ENCODE measurements at regions not wholly inside any gene's neighbourhood (a gene's known extent, or its start where the extent isn't known, plus 50 kb on each side); places are given as distances from the start of the nearest gene placed in this dataset.

DNA sequence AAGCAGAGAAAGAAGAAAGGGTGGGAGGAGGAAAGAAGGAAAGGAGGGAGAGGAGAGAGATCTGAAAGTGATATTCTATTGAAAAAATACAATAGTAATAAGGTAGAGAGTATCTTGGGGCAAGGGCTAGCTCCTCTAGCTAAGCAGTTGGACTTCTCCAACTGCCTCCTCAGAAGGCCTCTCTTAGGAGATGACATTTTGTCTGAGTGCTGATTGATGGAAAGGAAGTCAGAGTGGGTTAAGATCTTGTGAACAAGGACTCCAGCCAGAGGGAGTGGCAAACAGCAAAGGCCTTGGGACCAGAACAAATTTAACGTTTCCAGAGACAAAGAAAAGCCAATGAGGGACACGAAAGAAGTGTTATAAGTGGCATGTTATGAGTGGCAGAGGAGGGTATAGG lies 111.8 kb upstream of the TNFAIP3 start:
- ChIA-PET POLR2A (no interaction called here), CTCF (no interaction called here)
- Histone ChIP-seq H3K4me3 (ENCODE audit: low read depth, low read length) (no peak overlapping the region), H3K27me3 (ENCODE audit: control insufficient read depth, insufficient read depth, low read length) (no peaks in the 10 kb centered on the region), H3K27ac (ENCODE audit: low read depth, low read length) (no peak overlapping the region), H3K9me3 (ENCODE audit: control insufficient read depth, insufficient read depth, low read length) (no peaks in the 10 kb centered on the region)
- no peak for DNase-seq (ENCODE audit: low read depth, low spot score)
- TF ChIP-seq, protein P1, sequence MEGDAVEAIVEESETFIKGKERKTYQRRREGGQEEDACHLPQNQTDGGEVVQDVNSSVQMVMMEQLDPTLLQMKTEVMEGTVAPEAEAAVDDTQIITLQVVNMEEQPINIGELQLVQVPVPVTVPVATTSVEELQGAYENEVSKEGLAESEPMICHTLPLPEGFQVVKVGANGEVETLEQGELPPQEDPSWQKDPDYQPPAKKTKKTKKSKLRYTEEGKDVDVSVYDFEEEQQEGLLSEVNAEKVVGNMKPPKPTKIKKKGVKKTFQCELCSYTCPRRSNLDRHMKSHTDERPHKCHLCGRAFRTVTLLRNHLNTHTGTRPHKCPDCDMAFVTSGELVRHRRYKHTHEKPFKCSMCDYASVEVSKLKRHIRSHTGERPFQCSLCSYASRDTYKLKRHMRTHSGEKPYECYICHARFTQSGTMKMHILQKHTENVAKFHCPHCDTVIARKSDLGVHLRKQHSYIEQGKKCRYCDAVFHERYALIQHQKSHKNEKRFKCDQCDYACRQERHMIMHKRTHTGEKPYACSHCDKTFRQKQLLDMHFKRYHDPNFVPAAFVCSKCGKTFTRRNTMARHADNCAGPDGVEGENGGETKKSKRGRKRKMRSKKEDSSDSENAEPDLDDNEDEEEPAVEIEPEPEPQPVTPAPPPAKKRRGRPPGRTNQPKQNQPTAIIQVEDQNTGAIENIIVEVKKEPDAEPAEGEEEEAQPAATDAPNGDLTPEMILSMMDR (IDR thresholded peaks at IDR 0.05; ENCODE audit: low read depth, low read length): no peak

DNA sequence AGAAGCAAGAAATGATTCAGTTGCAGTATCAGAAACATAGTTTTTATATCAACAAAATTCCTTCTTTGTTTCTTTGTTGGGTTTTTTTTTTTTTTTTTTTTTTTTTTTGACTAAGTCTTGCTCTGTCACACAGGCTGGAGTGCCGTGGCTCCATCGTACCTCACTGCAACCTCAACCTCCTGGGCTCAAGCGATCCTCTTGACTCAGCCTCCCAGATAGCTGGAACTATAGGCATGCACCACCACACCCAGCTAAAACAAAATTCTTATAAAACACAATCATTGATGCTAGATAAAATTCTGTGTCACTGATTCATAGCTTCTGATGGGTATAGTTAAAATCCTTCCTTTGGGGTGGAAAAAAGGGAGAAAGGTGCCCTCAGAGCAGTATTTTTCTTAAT lies 110.3 kb upstream of the TNFAIP3 start:
- DNase-seq (ENCODE audit: low read depth, low spot score): no peak
- Histone ChIP-seq H3K4me3 (ENCODE audit: low read depth, low read length) (no peak overlapping the region), H3K27me3 (ENCODE audit: control insufficient read depth, insufficient read depth, low read length) (no peaks in the 10 kb centered on the region), H3K9me3 (ENCODE audit: control insufficient read depth, insufficient read depth, low read length) (no peaks in the 10 kb centered on the region), H3K27ac (ENCODE audit: low read depth, low read length) (no peak overlapping the region)
- TF ChIP-seq, protein P1 (IDR thresholded peaks at IDR 0.05; ENCODE audit: low read depth, low read length): no peak
- POLR2A ChIA-PET: no interaction called here
- CTCF ChIA-PET: interaction anchor here (1.4 kb wide), 1 partner anchor 188 kb away, joined by 3 read pairs; no protein-coding TSS in a partner anchor

DNA sequence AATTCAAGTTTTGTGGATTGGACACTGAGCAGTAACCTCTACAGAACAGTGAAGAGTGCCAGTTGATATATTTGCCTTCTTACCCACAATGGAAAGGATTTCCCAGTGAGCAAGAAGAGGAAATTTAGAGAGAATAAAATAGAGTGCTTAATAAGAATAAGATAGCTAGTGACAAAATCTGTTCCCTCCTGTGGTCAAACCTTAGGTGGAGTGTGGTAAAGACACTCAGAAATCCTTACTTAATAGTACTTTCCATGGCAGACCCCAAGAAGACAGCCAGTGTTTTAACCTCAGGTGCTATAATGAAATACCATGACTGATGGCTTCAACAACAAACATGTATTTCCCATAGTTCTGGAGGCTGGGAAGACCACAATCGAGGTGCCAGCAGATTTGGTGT lies 108.4 kb upstream of the TNFAIP3 start:
- TF ChIP-seq, protein P1 (IDR thresholded peaks at IDR 0.05; ENCODE audit: low read depth, low read length): no peak
- Histone ChIP-seq H3K27me3 (ENCODE audit: control insufficient read depth, insufficient read depth, low read length) (no peaks in the 10 kb centered on the region), H3K4me3 (ENCODE audit: low read depth, low read length) (no peak overlapping the region), H3K27ac (ENCODE audit: low read depth, low read length) (no peak overlapping the region), H3K9me3 (ENCODE audit: control insufficient read depth, insufficient read depth, low read length) (no peaks in the 10 kb centered on the region)
- POLR2A ChIA-PET: no interaction called here
- DNase-seq (ENCODE audit: low read depth, low spot score): no peak
- CTCF ChIA-PET: no interaction called here

DNA sequence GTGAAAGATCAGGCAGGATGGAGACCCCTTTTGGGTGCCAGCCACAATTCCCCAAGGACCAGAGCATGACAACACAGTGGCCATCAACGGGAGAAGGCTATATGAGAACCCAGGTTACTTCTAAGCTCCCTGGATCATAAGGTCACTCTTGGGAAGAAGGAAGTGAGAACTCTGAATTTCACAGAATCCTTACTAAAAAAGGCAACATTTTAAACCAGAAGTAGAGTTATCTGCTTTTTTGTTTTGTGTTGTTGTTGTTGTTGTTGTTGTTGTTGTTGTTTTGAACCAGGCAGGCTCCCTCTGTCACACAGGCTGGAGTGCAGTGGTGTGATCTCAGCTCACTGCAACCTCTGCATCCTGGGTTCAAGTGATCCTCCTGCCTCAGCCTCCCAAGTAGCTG lies 107.4 kb upstream of the TNFAIP3 start:
- DNase-seq (ENCODE audit: low read depth, low spot score): no peak
- H3K4me3 ChIP-seq (ENCODE audit: low read depth, low read length): no peak overlapping the region
- POLR2A ChIA-PET: no interaction called here
- H3K27me3 ChIP-seq (ENCODE audit: control insufficient read depth, insufficient read depth, low read length): no peaks in the 10 kb centered on the region
- TF ChIP-seq, protein P1 (IDR thresholded peaks at IDR 0.05; ENCODE audit: low read depth, low read length): no peak
- CTCF ChIA-PET: interaction anchor here (1.3 kb wide), 1 partner anchor 185 kb away, joined by 3 read pairs; no protein-coding TSS in a partner anchor
- no peak overlapping the region for H3K27ac ChIP-seq (ENCODE audit: low read depth, low read length)
- no peaks in the 10 kb centered on the region for H3K9me3 ChIP-seq (ENCODE audit: control insufficient read depth, insufficient read depth, low read length)

DNA sequence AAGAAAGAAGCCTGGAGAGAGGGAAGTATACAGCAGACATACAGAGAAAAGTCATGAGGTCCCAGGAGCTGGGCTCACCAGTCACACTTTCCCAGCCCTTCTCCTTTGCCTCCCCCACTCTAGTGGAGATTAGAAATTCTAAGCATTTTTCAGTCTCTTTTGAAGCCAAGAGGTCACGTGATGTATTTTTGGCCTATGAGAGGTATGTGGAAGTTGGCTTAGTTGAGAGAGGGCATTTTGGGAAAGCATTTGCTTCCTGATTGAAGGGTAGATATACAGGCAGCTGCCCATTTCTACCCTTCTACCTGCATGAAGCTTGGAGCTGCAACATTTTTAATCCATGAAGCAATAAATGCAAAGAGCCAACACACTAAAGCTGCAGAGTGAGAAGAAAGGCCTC lies 106.0 kb upstream of the TNFAIP3 start:
- Histone ChIP-seq H3K27me3 (ENCODE audit: control insufficient read depth, insufficient read depth, low read length) (no peaks in the 10 kb centered on the region), H3K9me3 (ENCODE audit: control insufficient read depth, insufficient read depth, low read length) (no peaks in the 10 kb centered on the region), H3K27ac (ENCODE audit: low read depth, low read length) (no peak overlapping the region), H3K4me3 (ENCODE audit: low read depth, low read length) (no peak overlapping the region)
- ChIA-PET POLR2A (interaction anchor here (0.6 kb wide), 1 partner anchor 88 kb away, joined by 3 read pairs; no protein-coding TSS in a partner anchor), CTCF (interaction anchor here (0.5 kb wide), 1 partner anchor 355 kb away, joined by 5 read pairs; no protein-coding TSS in a partner anchor)
- TF ChIP-seq, protein P1 (IDR thresholded peaks at IDR 0.05; ENCODE audit: low read depth, low read length): no peak
- no peak for DNase-seq (ENCODE audit: low read depth, low spot score)

Measured in AG04450 (cell line).